ENCODE measurements at regions not wholly inside any gene's neighbourhood (a gene's known extent, or its start where the extent isn't known, plus 50 kb on each side); places are given as distances from the start of the nearest gene placed in this dataset.

DNA sequence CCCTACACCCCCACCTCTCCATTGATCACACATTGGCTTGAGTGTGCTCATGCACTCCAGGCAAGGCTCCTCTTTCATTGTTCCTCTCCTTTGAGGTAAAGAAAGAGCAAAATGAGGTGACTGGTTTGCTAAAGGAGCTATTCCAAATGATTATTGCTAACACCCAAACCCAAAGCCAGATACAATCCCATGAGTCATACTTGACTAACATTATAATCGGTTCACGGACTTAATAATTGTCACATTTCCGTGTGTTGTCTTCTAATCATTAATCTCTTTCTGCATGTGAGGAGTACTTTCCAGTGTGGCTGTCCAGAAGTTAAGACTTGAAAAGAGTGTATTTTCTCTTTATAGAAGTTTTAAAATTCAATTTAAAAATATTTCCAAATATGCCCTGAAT lies 174.3 kb upstream of the SFRP2 start:
- TF ChIP-seq POLR2AphosphoS5 (IDR thresholded peaks at IDR 0.05; ENCODE audit: low read depth) (no peak), CREB1 (CRISPR knock-in tag; IDR thresholded peaks at IDR 0.05; ENCODE audit: low read depth) (no peak), EZH2 (IDR thresholded peaks at IDR 0.05; ENCODE audit: low read depth, unreplicated experiment) (no peak), JUNB (IDR thresholded peaks at IDR 0.05; ENCODE audit: unreplicated experiment) (no peak), EZH2phosphoT487 (IDR thresholded peaks at IDR 0.05; ENCODE audit: unreplicated experiment) (no peak), STAT1 (IDR thresholded peaks at IDR 0.05; ENCODE audit: unreplicated experiment) (no peak), ZNF114 (CRISPR knock-in tag; IDR thresholded peaks at IDR 0.05) (no peak)
- TF ChIP-seq, protein P1, sequence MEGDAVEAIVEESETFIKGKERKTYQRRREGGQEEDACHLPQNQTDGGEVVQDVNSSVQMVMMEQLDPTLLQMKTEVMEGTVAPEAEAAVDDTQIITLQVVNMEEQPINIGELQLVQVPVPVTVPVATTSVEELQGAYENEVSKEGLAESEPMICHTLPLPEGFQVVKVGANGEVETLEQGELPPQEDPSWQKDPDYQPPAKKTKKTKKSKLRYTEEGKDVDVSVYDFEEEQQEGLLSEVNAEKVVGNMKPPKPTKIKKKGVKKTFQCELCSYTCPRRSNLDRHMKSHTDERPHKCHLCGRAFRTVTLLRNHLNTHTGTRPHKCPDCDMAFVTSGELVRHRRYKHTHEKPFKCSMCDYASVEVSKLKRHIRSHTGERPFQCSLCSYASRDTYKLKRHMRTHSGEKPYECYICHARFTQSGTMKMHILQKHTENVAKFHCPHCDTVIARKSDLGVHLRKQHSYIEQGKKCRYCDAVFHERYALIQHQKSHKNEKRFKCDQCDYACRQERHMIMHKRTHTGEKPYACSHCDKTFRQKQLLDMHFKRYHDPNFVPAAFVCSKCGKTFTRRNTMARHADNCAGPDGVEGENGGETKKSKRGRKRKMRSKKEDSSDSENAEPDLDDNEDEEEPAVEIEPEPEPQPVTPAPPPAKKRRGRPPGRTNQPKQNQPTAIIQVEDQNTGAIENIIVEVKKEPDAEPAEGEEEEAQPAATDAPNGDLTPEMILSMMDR (conservative IDR thresholded peaks at IDR 0.05; ENCODE audit: low read depth in 2 of 2), result no peak
- TF ChIP-seq, protein P2, sequence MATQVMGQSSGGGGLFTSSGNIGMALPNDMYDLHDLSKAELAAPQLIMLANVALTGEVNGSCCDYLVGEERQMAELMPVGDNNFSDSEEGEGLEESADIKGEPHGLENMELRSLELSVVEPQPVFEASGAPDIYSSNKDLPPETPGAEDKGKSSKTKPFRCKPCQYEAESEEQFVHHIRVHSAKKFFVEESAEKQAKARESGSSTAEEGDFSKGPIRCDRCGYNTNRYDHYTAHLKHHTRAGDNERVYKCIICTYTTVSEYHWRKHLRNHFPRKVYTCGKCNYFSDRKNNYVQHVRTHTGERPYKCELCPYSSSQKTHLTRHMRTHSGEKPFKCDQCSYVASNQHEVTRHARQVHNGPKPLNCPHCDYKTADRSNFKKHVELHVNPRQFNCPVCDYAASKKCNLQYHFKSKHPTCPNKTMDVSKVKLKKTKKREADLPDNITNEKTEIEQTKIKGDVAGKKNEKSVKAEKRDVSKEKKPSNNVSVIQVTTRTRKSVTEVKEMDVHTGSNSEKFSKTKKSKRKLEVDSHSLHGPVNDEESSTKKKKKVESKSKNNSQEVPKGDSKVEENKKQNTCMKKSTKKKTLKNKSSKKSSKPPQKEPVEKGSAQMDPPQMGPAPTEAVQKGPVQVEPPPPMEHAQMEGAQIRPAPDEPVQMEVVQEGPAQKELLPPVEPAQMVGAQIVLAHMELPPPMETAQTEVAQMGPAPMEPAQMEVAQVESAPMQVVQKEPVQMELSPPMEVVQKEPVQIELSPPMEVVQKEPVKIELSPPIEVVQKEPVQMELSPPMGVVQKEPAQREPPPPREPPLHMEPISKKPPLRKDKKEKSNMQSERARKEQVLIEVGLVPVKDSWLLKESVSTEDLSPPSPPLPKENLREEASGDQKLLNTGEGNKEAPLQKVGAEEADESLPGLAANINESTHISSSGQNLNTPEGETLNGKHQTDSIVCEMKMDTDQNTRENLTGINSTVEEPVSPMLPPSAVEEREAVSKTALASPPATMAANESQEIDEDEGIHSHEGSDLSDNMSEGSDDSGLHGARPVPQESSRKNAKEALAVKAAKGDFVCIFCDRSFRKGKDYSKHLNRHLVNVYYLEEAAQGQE (IDR thresholded peaks at IDR 0.05; ENCODE audit: unreplicated experiment), result no peak
- TF ChIP-seq, protein P3, sequence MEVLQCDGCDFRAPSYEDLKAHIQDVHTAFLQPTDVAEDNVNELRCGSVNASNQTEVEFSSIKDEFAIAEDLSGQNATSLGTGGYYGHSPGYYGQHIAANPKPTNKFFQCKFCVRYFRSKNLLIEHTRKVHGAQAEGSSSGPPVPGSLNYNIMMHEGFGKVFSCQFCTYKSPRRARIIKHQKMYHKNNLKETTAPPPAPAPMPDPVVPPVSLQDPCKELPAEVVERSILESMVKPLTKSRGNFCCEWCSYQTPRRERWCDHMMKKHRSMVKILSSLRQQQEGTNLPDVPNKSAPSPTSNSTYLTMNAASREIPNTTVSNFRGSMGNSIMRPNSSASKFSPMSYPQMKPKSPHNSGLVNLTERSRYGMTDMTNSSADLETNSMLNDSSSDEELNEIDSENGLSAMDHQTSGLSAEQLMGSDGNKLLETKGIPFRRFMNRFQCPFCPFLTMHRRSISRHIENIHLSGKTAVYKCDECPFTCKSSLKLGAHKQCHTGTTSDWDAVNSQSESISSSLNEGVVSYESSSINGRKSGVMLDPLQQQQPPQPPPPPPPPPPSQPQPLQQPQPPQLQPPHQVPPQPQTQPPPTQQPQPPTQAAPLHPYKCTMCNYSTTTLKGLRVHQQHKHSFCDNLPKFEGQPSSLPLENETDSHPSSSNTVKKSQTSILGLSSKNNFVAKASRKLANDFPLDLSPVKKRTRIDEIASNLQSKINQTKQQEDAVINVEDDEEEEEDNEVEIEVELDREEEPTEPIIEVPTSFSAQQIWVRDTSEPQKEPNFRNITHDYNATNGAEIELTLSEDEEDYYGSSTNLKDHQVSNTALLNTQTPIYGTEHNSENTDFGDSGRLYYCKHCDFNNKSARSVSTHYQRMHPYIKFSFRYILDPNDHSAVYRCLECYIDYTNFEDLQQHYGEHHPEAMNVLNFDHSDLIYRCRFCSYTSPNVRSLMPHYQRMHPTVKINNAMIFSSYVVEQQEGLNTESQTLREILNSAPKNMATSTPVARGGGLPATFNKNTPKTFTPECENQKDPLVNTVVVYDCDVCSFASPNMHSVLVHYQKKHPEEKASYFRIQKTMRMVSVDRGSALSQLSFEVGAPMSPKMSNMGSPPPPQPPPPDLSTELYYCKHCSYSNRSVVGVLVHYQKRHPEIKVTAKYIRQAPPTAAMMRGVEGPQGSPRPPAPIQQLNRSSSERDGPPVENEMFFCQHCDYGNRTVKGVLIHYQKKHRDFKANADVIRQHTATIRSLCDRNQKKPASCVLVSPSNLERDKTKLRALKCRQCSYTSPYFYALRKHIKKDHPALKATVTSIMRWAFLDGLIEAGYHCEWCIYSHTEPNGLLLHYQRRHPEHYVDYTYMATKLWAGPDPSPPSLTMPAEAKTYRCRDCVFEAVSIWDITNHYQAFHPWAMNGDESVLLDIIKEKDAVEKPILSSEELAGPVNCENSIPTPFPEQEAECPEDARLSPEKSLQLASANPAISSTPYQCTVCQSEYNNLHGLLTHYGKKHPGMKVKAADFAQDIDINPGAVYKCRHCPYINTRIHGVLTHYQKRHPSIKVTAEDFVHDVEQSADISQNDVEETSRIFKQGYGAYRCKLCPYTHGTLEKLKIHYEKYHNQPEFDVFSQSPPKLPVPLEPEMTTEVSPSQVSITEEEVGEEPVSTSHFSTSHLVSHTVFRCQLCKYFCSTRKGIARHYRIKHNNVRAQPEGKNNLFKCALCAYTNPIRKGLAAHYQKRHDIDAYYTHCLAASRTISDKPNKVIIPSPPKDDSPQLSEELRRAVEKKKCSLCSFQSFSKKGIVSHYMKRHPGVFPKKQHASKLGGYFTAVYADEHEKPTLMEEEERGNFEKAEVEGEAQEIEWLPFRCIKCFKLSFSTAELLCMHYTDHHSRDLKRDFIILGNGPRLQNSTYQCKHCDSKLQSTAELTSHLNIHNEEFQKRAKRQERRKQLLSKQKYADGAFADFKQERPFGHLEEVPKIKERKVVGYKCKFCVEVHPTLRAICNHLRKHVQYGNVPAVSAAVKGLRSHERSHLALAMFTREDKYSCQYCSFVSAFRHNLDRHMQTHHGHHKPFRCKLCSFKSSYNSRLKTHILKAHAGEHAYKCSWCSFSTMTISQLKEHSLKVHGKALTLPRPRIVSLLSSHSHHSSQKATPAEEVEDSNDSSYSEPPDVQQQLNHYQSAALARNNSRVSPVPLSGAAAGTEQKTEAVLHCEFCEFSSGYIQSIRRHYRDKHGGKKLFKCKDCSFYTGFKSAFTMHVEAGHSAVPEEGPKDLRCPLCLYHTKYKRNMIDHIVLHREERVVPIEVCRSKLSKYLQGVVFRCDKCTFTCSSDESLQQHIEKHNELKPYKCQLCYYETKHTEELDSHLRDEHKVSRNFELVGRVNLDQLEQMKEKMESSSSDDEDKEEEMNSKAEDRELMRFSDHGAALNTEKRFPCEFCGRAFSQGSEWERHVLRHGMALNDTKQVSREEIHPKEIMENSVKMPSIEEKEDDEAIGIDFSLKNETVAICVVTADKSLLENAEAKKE (CRISPR knock-in tag; IDR thresholded peaks at IDR 0.05), result no peak
- TF ChIP-seq, protein P4, sequence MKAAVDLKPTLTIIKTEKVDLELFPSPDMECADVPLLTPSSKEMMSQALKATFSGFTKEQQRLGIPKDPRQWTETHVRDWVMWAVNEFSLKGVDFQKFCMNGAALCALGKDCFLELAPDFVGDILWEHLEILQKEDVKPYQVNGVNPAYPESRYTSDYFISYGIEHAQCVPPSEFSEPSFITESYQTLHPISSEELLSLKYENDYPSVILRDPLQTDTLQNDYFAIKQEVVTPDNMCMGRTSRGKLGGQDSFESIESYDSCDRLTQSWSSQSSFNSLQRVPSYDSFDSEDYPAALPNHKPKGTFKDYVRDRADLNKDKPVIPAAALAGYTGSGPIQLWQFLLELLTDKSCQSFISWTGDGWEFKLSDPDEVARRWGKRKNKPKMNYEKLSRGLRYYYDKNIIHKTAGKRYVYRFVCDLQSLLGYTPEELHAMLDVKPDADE (IDR thresholded peaks at IDR 0.05), result no peak
